Peyer's patch (tissue), 4 donors: ENCODE measurements at regions not wholly inside any gene's neighbourhood (a gene's known extent, or its start where the extent isn't known, plus 50 kb on each side); places are given as distances from the start of the nearest gene placed in this dataset.

Experiments
- POLR2A ChIP-seq, 2 donors: fragments of 450-650 bp; IDR thresholded peaks; one replicate each; pipeline ENCODE4 v1.5.1; 2017; ENCODE audit warnings: antibody characterized with exemption in 2 of 2, mild to moderate bottlenecking in 2 of 2, moderate library complexity in 2 of 2
- TF ChIP-seq, protein P1 (sequence below), 6 experiments: fragments of 450-650 bp in 4 of 6; fragments of 200-600 bp in 2 of 6; sonication (generic) in 1 of 6; IDR thresholded peaks; one replicate each; pipeline ENCODE4 v1.5.1; 2017 to 2019; ENCODE audit warnings: antibody characterized with exemption in 6 of 6, mild to moderate bottlenecking in 3 of 6, moderate library complexity in 1 of 6

DNA sequence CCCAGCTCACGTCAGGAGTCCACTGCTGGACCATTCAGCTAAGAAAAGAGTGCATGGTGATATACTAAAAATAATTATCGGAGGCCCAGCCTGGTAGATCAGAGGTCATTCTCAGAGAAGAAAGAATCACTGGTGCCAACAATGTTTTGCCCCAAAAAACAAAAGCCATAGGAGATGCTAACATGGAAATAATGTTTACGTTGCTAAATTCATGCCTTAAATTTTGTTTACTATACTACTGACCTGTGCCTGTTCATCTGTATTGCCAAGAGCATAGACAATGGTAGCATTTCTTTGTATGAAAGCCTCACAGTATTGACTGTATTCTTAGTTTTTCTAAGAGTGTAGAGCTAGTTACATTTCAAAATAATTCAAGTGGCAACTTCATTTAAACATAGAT, 138.1 kb upstream of the GPR149 start:
- TF ChIP-seq, protein P1, sequence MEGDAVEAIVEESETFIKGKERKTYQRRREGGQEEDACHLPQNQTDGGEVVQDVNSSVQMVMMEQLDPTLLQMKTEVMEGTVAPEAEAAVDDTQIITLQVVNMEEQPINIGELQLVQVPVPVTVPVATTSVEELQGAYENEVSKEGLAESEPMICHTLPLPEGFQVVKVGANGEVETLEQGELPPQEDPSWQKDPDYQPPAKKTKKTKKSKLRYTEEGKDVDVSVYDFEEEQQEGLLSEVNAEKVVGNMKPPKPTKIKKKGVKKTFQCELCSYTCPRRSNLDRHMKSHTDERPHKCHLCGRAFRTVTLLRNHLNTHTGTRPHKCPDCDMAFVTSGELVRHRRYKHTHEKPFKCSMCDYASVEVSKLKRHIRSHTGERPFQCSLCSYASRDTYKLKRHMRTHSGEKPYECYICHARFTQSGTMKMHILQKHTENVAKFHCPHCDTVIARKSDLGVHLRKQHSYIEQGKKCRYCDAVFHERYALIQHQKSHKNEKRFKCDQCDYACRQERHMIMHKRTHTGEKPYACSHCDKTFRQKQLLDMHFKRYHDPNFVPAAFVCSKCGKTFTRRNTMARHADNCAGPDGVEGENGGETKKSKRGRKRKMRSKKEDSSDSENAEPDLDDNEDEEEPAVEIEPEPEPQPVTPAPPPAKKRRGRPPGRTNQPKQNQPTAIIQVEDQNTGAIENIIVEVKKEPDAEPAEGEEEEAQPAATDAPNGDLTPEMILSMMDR (IDR thresholded peaks at IDR 0.05), result no peak
- no peak for TF ChIP-seq POLR2A (IDR thresholded peaks at IDR 0.05)
